ENCODE measurements at regions not wholly inside any gene's neighbourhood (a gene's known extent, or its start where the extent isn't known, plus 50 kb on each side); places are given as distances from the start of the nearest gene placed in this dataset.

GRCh38 chr16:86983621-86984020 lies 333.6 kb downstream of the C16orf95 start:
- TF ChIP-seq CTCF (IDR thresholded peaks at IDR 0.05) (no peak), POLR2A (IDR thresholded peaks at IDR 0.05) (no peak), EP300 (IDR thresholded peaks at IDR 0.05) (no peak)

All from ovary (tissue), 3 donors.